ENCODE measurements at regions not wholly inside any gene's neighbourhood (a gene's known extent, or its start where the extent isn't known, plus 50 kb on each side); places are given as distances from the start of the nearest gene placed in this dataset.

DNA sequence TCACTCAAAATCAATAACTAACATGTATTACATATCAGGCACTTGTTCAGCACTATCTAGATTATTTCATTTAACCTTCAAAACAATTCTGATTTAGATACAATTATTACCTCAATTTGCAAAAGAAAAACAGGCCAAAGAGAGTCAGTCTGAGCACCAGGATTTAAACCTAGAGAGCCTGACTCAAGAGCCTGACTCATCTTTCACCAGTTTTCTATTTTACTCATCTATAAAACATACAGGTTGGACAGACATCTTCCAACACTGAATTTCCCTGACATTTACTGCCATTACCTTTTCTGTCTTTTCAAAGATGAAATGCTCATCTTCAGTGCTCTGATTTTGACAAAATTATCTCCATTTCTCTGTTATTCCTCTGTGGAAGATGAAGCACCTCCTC lies 116.5 kb downstream of the MRPL39 start:
- Histone ChIP-seq H3K27ac (ENCODE audit: insufficient read depth, low read depth, low read length) (no peak overlapping the region), H3K9me1 (replicated peaks; ENCODE audit: control insufficient read depth, extremely low read depth, insufficient read depth, low read length) (no peaks in the 10 kb centered on the region), H3K9ac (replicated peaks; ENCODE audit: extremely low read depth, insufficient read depth, low read length) (no peak overlapping the region), H4K20me1 (replicated peaks; ENCODE audit: control insufficient read depth, extremely low read depth, insufficient read depth, low read length) (no peaks in the 10 kb centered on the region), H3K79me2 (ENCODE audit: control insufficient read depth, insufficient read depth, low read length) (no peaks in the 10 kb centered on the region), H2AFZ (ENCODE audit: low read depth, low read length) (no peak overlapping the region), H3K9me3 (replicated peaks; ENCODE audit: control insufficient read depth, insufficient read depth, low read length) (no peaks in the 10 kb centered on the region), H3K36me3 (ENCODE audit: control insufficient read depth in 2 of 2, extremely low read depth in 1 of 2, insufficient read depth in 2 of 2, low read length in 2 of 2) (no peaks in the 10 kb centered on the region), H3K4me3 (replicated peaks in 1 of 3; ENCODE audit: insufficient read depth in 1 of 3, low read depth in 1 of 3, low read length in 3 of 3) (no peak overlapping the region), H3K4me2 (ENCODE audit: insufficient read depth, low read length) (no peak overlapping the region), H3K27me3 (ENCODE audit: control insufficient read depth in 2 of 2, insufficient read depth in 2 of 2, low read length in 2 of 2) (no peaks in the 10 kb centered on the region), H3K4me1 (ENCODE audit: control insufficient read depth, extremely low read depth, insufficient read depth, low read length) (no peaks in the 10 kb centered on the region)
- ChIA-PET POLR2A (no interaction called here), CTCF (interaction anchor here (0.9 kb wide), 1 partner anchor 18 kb away, joined by 3 read pairs; no protein-coding TSS in a partner anchor)
- BruUV-seq (replicated peaks) = no TSS peak
- FAIRE-seq (no peak), DNase-seq (ENCODE audit: low read depth, low spot score) (no peak)
- dilution Hi-C loops (cut with MboI; ENCODE audit: extremely low pct_ligation_motif_present, low sequenced_read_pairs) (no loop called here), intact Hi-C loops (cut with micrococcal nuclease) (no loop called here)
- TF ChIP-seq POLR2AphosphoS5 (IDR thresholded peaks at IDR 0.05; ENCODE audit: insufficient read depth, low read depth, low read length) (no peak), FOS (IDR thresholded peaks at IDR 0.05; ENCODE audit: borderline replicate concordance, insufficient read depth, low read length) (no peak), POLR2A (IDR thresholded peaks at IDR 0.05; ENCODE audit: low read depth, low read length) (no peak), MYC (IDR thresholded peaks at IDR 0.05; ENCODE audit: low read depth, low read length) (no peak), EZH2 (IDR thresholded peaks at IDR 0.05; ENCODE audit: borderline replicate concordance, low read depth, low read length, severe bottlenecking) (no peak), GATA2 (IDR thresholded peaks at IDR 0.05; ENCODE audit: insufficient read depth, insufficient read length, low read depth, low read length) (no peak), JUN (IDR thresholded peaks at IDR 0.05; ENCODE audit: borderline replicate concordance, insufficient read depth, insufficient read length, low read depth) (no peak)
- TF ChIP-seq, protein P1, sequence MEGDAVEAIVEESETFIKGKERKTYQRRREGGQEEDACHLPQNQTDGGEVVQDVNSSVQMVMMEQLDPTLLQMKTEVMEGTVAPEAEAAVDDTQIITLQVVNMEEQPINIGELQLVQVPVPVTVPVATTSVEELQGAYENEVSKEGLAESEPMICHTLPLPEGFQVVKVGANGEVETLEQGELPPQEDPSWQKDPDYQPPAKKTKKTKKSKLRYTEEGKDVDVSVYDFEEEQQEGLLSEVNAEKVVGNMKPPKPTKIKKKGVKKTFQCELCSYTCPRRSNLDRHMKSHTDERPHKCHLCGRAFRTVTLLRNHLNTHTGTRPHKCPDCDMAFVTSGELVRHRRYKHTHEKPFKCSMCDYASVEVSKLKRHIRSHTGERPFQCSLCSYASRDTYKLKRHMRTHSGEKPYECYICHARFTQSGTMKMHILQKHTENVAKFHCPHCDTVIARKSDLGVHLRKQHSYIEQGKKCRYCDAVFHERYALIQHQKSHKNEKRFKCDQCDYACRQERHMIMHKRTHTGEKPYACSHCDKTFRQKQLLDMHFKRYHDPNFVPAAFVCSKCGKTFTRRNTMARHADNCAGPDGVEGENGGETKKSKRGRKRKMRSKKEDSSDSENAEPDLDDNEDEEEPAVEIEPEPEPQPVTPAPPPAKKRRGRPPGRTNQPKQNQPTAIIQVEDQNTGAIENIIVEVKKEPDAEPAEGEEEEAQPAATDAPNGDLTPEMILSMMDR (IDR thresholded peaks at IDR 0.05; ENCODE audit: extremely low read depth in 1 of 2, insufficient read depth in 1 of 2, low read depth in 1 of 2, low read length in 2 of 2) = no peak
- TF ChIP-seq, protein P2, sequence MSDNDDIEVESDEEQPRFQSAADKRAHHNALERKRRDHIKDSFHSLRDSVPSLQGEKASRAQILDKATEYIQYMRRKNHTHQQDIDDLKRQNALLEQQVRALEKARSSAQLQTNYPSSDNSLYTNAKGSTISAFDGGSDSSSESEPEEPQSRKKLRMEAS (IDR thresholded peaks at IDR 0.05; ENCODE audit: insufficient read depth, insufficient read length) = no peak

Data from endothelial cell of umbilical vein (primary cell).